HG03159 (cell line): ENCODE measurements at regions not wholly inside any gene's neighbourhood (a gene's known extent, or its start where the extent isn't known, plus 50 kb on each side); places are given as distances from the start of the nearest gene placed in this dataset.

Experiments used
- ATAC-seq: cut with Tn5 transposase; IDR thresholded peaks from one replicate; pipeline ENCODE4 v1.9.1; 2021; ENCODE audit warnings: mild to moderate bottlenecking, moderate library complexity; ENCODE audit not compliant: unreplicated experiment

DNA sequence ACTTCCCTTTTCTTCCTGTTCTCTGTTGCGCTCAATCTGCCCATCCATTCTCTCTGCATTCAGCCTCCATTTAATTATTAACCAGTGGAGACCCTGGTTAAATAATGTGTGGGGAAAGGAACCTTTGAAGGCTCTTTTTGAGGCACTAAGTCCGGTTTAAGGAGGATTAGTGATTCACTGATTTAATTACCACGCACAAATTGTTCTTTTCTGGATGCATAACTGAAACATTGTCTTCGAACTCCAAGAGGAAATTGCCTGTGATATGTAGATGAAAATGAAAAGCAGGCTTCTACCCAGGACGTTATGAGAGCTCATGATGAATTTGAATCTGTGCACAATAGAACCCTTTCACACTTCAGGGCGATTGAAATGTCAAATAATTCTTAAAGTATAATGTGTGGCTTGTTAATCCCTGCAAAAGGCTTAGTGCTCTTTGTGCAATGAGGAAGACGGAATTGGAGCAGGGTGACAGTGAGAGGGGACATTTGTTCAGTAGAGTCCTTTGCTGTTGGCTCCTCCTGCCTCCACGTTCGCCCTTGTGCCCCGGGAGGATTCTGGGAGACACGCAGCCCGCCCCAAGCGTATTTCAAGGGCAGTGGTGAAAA, 51.1 kb upstream of the ZNF236 start:
- ATAC-seq: no peak

DNA sequence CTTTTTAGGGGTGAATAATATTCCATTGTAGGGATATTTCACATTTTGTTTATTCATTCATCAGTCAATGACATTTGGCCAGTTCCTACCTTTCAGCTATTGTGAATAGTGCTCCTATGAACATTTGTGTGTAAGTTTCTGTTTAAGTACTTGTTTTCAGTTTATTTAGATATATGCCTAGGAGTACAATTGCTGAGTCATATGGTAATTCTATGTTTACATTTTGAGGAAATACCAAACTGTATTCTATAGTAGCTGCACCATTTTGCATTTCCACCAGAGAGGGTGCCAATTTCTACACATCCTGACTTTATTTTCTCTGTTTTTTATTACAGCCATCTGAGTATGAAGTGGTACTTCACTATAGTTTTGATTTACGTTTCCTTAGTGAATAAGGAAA, 54.4 kb upstream of the ZNF236 start:
- ATAC-seq: no peak

DNA sequence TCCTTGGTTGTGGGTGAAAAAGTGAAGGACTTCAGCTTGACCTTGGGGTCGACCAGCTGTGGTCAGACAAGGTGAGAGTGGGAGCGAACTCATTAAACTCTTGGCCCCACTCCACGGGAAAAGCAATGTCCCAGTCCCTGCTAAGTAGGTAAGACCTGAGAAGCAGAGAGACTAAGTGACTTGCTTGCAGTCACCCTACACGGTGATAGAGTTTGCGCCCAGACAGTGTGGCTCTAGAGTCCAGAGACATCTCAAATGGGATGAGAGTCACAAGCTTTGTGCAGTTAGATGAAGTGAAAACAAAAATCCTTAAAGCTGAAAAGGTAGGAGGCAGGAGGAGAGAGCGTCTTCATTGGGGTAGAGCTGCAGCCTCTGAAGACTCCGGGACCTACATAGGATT, 55.9 kb upstream of the ZNF236 start:
- ATAC-seq: no peak

DNA sequence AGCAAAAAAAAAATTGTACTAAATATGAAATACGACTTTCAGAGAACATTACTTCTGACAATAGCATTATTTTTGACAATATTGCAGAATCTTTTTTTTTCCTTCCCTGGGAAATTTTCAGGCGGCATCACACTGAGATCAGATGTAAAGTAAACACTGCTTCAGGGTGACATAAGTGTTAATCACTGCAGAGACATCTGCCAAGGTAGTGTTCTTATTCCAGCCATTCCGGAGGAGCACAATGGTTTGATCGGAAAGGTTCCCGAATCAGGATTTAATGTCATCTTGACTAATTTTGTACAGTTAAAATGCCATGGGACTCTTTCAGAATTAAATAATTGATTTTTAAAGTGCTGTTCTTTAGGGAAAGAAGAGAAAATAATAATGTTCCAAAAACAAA, 56.7 kb upstream of the ZNF236 start:
- no peak for ATAC-seq

DNA sequence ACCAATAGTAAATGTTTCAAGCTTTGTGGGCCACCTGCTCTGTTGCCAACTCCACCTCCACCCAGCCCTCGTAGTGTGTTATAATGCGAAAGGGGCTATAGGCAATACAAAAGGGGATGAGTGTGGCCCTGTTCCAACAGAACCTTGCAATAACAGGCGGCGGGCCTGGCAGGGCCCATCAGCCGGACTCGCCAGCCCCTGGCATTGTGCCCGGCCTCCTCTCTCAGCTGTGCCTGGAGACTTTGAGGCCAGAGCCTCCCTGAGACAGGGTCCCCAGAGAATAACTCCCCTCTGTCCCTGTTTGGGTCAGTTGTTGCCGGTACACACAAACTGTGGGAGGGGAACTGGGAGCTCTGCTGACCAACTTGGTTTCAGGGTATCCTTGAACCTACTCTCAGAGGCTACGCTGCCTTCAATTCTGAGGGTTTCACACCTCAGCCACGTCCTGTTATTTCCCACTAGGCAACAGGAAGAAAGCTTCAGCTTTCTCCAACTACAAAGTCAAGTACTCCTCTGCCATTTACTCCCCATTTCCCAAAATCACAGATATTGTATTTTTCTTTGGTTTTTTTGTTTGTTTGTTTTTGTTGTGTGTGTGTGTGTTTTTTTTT, 58.0 kb upstream of the ZNF236 start:
- no peak for ATAC-seq

DNA sequence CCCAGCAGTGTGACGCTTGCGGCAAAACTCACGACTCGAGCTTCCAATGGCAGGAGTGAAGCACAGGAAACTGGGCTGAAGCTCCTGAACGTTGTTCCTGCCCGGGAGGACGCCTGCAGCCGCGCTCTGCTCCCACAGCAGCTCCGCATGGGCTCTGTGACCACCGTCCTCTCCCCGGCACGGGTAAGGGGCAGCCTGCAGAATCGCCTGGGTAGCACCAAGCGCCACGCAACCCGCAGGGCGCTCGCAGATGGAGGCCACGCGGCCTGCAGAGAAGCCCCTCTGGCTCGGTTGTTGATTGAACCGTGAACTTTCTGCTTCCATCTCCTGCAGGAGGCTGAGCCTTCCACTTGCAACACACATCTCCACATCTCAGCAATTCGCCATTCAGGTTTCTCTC, 63.3 kb upstream of the ZNF236 start:
- no peak for ATAC-seq

DNA sequence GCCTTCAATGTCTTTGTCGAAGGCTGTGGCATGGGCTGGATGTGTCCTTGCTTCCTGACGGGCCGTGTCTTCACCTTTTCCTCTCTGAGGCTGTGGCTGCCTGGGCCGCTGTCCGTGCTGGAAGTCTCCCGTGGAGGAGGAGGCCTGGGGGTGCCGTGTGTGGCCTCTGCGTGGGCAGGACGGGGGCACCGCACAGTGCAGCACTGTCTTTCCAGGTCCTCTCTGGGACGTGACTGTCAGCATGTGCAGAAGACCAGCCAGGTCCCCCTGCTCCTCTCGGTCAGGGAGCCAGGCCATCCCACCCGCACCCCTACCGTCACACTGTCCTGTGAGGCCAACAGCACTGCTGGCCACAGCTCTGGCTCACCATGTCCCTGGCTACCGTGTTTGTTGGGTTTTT, 64.4 kb upstream of the ZNF236 start:
- no peak for ATAC-seq

DNA sequence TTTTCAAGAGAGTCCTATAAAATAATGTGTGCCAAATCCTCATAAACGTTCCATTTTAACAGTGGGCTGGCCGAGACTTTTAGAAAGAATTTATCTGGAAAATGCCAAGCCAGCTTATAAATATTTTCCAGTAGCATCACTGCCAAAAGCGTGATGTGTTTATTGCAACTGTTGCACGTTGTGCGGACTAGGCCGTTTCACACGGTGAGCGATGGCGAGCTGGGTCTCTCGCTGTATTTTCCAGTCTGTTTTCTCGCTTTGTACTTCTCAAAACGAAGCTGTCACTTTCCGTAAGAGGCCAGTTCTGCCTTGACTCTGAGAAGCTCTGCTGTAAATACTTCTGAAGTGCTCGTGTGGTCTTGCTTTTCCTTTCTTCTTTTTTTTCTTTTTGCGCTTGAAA, 65.0 kb upstream of the ZNF236 start:
- no peak for ATAC-seq

DNA sequence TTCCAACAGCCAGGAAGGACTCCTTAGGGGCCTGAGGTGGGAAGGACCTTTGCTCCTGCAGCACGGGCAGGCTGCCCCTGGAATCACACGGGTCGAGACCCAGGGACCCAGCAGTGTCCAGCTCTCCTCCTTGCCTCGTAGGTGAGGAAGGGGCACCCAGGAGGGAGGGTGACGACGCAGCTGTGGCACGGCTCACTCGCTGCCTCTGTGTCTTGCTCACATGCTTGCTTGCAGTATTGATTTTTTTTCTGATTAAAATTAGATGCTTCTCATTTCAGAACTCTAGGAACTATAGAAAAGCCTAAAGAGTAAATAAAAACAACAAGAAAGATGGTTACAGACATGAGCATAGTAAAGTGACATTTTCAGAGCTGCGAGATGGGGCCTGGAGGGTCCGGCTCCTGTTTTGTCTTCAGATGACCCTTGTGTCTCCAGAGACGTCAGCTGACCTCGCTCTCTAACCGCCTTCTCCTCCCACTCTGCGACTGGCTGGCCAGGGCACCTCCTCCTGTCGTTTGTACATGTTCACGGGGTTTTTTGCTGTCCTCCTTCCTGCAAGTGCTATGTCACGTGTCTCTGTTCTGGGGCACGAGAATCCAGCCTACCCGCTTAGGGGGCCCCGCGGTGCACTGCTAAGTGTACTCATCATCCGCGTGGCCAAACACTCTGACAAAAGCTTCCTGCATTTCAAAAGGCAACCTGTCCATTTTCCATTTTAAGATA, 65.7 kb upstream of the ZNF236 start:
- ATAC-seq: no peak

DNA sequence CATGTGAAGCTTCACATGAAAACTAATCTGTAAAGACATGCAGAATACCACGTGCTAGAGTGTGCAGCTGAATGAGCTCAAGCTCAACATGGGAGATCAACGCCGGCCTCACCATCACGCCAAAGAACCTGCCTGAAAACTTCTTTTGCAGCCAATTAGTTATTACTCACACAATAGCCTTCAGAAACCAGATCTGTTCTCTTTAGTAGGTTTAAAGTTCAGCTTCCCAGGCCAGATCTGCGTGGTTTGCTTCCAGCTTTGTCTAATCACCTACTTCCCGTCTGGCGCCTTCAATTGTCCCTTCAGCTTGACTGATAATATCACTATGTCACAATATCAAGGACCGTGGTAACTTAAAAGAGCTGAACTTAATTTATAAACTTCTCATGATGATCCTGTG, 68.0 kb upstream of the ZNF236 start:
- ATAC-seq: no peak

DNA sequence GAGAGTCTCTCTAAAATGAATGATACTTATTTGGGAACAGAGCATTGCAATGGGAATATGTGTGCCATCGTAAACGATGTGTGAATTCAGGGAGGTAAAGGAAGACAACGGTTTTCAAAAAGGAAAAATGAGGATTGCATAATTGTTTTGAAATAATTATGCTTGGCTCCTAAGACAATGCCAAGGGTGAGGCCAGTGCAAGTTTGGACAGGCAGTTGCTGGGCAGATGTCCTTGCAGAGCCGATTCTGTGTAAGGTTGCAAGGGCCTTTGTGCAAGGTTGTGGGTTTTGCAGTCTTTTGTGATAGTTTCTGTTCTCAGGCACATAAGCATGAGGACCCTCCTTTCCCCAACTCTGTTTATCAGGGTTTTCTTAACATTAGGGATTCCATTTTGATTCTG, 70.0 kb upstream of the ZNF236 start:
- ATAC-seq: no peak

DNA sequence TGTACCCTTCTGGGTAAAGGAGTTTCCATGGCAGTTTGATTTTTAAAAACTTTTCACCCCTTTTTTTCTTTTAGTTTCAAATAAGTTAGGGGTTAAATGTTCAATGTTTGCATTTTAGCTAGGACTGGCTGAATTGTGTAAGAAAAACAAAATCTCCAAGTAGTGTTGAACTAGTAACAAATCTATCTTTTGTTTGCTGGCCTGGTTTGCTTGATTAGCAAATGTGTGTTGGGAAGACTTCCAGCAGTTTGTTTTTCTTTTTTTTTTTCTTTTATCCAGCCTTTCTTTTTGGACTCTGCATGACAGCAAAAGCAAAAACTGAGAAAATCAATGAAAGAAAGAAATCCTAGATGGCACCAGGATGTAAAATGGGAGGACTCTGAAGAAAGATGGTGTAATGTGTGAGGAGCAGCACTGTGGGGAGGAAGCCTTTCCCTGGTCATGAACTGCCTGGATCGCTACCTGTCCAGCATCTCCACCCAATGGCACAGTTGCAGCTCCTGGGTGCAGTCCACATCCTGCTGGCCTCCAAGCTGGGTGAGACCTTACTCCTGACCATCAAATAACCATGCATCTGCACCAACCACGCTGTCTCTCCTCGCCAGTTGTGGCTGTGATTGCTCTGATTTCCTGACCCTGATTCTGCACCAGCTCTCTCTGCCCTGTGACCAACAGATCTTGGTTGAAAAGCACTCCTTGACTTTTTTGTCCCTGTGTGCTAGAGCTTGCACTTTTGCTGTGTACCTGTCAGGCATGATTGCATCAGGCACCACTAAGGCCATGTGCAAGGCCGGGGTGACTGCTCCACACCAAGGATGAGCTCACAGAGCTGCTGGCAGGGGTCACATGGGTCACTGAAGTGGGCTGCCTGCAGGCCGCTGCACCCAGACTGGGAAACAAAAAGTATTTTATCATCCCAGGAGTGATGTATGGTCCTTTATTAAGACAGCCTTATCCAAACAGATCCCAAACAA, 71.2 kb upstream of the ZNF236 start:
- ATAC-seq: no peak

DNA sequence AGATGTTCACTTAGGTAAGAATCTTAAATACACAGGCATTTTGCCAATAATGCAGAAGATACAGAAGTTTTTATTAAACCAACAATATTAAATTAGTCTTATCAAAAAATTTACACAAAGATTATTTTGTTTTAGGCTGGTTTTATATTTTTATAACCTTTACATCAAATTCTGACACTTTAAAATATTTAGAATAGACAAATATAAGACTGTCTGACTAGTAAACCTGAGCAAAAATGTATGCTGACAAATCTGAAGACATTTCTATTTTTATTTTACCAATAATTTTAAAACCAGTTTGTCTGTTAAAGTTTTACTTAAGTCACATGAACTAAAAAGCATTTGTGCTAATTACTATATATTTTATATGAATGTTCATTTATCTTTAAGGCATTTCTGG, 72.1 kb upstream of the ZNF236 start:
- ATAC-seq: no peak

DNA sequence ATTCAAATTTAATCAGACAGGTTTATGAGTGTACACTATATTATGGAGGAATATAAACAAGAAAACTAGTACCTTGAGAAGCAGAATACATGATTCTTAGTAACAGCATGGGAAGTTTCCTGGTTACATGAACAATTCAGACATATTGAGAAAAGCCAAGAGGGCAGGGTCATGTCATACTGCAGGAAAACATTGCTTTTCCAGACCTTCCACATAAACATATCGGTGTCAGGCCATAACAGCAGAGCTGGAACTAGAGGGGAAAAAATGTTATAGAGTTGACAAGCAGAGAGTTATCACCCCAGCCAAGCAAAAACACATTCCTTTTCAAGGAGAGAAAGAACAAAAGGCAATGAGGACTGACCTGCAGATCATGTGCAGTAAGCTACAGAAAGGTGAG, 74.7 kb upstream of the ZNF236 start:
- no peak for ATAC-seq

DNA sequence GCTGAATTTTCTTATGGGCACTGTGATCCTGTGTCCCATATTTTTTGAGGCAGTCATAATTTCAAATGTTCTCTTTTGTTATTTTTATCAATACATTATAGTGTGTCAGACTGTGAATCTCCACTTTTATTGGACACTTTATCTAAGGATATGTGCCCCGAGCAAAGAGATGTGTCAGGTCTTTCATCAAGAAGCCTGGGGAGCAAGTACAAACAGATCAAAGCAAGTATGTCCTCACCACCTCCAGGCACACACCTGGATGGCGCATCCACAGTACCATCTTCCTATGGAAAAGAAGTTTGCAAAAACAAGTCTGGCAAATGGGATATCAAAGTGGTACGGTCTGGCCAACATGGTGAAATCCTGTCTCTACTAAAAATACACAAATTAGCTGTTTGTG, 81.0 kb upstream of the ZNF236 start:
- ATAC-seq: no peak

DNA sequence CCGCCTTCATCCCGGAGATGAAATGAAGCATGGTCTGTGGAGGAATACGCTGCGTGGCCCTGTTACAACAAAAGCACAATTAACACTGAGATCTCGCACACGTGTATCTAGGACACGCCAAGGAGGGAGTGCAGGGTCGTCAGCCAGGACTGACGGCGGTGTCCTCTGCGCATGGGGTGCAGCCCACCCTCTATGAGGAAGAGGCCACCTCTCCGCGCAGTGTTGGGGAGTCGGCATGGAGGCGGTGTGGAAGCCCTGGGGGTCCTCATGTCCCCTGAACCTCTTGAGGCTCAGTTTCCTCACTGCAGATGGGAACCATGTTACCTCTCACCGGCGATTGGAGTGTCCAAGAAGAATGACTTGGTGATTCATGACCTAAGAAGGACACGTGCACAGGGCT, 86.0 kb upstream of the ZNF236 start:
- ATAC-seq: no peak

DNA sequence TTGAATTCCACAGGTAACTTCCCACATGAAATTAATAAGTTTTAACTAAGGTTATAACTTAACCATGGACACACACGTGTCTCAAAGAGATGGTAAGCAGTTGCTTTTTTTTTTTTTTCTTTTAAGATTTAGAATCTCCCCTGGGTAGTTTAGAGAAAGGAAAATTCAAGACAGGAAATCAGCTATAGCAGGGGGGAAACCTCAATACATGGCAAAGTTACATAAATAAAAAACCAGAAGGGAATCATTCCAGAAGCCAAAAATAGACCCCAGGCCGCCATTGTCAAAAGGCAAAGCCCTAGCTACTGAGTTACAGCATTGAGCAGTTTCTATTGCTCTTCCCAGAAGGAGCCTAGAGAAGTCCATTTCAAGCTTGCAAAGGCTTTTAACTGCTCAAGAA, 91.5 kb upstream of the ZNF236 start:
- ATAC-seq: no peak

DNA sequence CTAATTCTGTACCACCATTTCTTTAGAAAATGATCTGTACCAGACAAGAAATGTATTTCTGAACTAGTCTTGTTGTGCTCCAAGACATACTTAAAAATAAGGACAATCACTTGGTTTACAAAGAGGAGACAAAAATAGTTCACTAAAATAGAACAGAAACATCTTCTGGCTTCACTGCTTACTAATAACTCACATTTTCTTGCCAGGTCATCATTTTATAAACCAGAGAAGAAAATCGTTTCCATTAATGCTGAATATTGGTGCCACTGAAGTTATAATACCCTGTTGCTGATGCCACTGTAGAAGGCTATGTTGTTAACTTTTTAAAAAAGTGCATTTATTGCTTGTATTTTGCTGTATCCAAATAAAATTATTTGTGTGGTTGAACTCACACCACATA, 94.8 kb upstream of the ZNF236 start:
- ATAC-seq: no peak

DNA sequence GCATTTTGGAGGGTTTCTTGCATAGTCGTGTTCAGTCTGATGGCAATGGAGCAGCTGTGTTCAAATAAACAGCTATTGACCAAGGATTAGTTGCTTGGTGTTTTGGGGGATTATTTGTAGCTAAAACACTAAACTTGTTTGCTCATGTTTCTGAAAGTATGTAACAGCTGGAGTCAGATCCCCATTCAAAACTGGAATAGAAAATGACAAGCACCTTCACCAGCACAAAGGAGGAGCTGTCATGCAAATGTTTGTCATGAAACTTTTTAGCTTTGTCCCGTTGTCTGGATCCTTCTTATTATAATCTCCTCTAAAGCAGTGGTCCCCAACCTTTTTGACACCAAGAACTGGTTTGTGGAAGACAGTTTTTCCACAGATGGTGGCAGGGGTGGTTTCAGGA, 96.9 kb upstream of the ZNF236 start:
- no peak for ATAC-seq

DNA sequence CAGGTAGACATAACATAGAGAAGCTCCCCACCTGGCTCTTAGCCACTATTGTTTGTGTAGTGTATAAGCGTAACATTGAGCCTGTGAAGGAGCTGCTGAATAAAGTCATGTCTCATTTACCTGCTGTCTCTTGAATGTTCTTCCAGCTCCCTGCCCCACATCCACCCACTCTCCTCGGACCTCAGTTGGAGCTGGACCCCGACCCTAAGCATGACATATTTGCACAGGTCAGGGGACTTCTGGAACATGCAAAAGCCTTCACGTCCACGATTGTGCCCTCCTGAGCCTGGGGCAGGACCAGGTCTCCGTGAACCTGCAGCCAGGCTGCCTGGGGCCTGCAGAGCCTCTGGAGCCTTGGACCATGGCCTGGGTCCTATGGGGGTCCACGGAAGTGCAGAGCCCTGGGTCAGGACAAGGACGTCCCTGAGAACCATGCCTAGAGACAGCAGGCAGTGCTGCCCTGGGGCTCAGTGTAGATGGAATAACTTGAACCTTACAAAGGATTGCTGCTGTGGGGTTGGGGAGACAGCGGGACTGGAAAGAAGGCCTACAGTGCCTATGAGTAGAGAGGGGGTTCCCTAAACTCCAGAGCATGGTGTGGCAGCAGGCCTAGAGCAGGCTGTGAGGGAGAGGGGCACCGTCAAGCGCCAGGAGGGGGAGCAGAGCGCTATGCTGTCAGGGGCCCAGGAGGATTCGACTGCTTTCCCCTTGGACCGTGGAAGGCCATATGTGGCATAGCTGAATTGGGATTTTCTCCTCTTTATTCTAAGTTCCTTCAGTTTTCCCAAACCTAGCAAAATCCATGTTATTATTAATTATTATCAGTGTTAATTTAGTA, 99.9 kb upstream of the ZNF236 start:
- no peak for ATAC-seq
